Type B pancreatic cell (in vitro differentiated cells): ENCODE measurements at regions not wholly inside any gene's neighbourhood (a gene's known extent, or its start where the extent isn't known, plus 50 kb on each side); places are given as distances from the start of the nearest gene placed in this dataset.
"Not testable (repeated sequence)": the region's sequence is repeated elsewhere in the genome, so short reads cannot be mapped to it uniquely, and the experiment has no call there.

Experiments used
- DNase-seq: peaks from one replicate; pipeline ENCODE4 v3.0.0; 2021; ENCODE audit warnings: mixed read lengths; ENCODE audit not compliant: unreplicated experiment; ENCODE audit errors: extremely low spot score
- H3K27ac Mint-ChIP-seq: 2 replicates; pipeline ENCODE4 v1.8.0; 2021; ENCODE audit warnings: mild to moderate bottlenecking, mixed read lengths
- H3K27me3 Mint-ChIP-seq: 2 replicates; pipeline ENCODE4 v1.8.0; 2021; ENCODE audit warnings: mixed read lengths
- H3K36me3 Mint-ChIP-seq: 2 replicates; pipeline ENCODE4 v1.8.0; 2021; ENCODE audit warnings: mixed read lengths
- H3K4me1 Mint-ChIP-seq: one replicate; pipeline ENCODE4 v1.8.0; 2021; ENCODE audit warnings: mixed read lengths; ENCODE audit not compliant: unreplicated experiment
- H3K4me3 Mint-ChIP-seq: 2 replicates; pipeline ENCODE4 v1.8.0; 2021; ENCODE audit warnings: mild to moderate bottlenecking, mixed read lengths
- H3K9me3 Mint-ChIP-seq: 2 replicates; pipeline ENCODE4 v1.8.0; 2021; ENCODE audit warnings: mixed read lengths
- CTCF ChIP-seq: fragments of 200-600 bp; sonication (generic); conservative IDR thresholded peaks from 2 replicates; pipeline ENCODE4 v1.5.0; 2021; ENCODE audit warnings: antibody characterized with exemption, mild to moderate bottlenecking

GRCh38 chr11:127935081-127935480 lies 652.3 kb downstream of the ETS1 start:
- Mint-ChIP-seq H3K9me3 (no peaks in the 10 kb centered on the region), H3K27ac (no peak overlapping the region), H3K4me3 (no peak overlapping the region), H3K27me3 (no peaks in the 10 kb centered on the region), H3K36me3 (no peaks in the 10 kb centered on the region), H3K4me1 (peaks cover 8% of the 10 kb centered on the region)
- TF ChIP-seq CTCF, result no peak
- DNase-seq, result no peak

GRCh38 chr11:127933961-127934360 lies 653.4 kb downstream of the ETS1 start:
- H3K4me3 Mint-ChIP-seq, H3K27me3 Mint-ChIP-seq, H3K36me3 Mint-ChIP-seq, H3K27ac Mint-ChIP-seq, H3K4me1 Mint-ChIP-seq, H3K9me3 Mint-ChIP-seq, DNase-seq: not testable (repeated sequence)

- Mint-ChIP-seq H3K36me3 (no peaks in the 10 kb centered on the region), H3K9me3 (no peaks in the 10 kb centered on the region), H3K27me3 (no peaks in the 10 kb centered on the region), H3K4me3 (no peak overlapping the region), H3K27ac (no peak overlapping the region), H3K4me1 (peaks cover 4% of the 10 kb centered on the region)
- DNase-seq, result no peak
- no peak for TF ChIP-seq CTCF
These were observed 655.6 kb downstream of the ETS1 start for GRCh38 chr11:127931803-127932202.

GRCh38 chr11:127926721-127927120 lies 660.6 kb downstream of the ETS1 start:
- TF ChIP-seq CTCF, result no peak
- Mint-ChIP-seq H3K36me3 (no peaks in the 10 kb centered on the region), H3K9me3 (no peaks in the 10 kb centered on the region), H3K4me3 (no peak overlapping the region), H3K4me1 (peaks cover 4% of the 10 kb centered on the region), H3K27me3 (no peaks in the 10 kb centered on the region), H3K27ac (no peak overlapping the region)
- DNase-seq, result no peak

- no peak for TF ChIP-seq CTCF
- Mint-ChIP-seq H3K27ac (no peak overlapping the region), H3K36me3 (no peaks in the 10 kb centered on the region), H3K4me3 (no peak overlapping the region), H3K9me3 (no peaks in the 10 kb centered on the region), H3K4me1 (peaks cover 4% of the 10 kb centered on the region), H3K27me3 (no peaks in the 10 kb centered on the region)
- DNase-seq, result no peak
These were observed 661.9 kb downstream of the ETS1 start for GRCh38 chr11:127925475-127925874.

- no peak for TF ChIP-seq CTCF
- no peaks in the 10 kb centered on the region for H3K36me3 Mint-ChIP-seq
- H3K27ac Mint-ChIP-seq, result no peak overlapping the region
- no peaks in the 10 kb centered on the region for H3K4me1 Mint-ChIP-seq
- peaks cover 10% of the 10 kb centered on the region for H3K9me3 Mint-ChIP-seq
- DNase-seq, result no peak
- no peaks in the 10 kb centered on the region for H3K27me3 Mint-ChIP-seq
- H3K4me3 Mint-ChIP-seq, result no peak overlapping the region
These were observed 668.0 kb downstream of the ETS1 start for GRCh38 chr11:127919206-127920000.
